Stimulated activated memory B cell treated with anti-CD40 and anti-IgM and Interleukin-4, amounts not matched to agents 10 μg/mL and 1 μg/mL and 100 μg/mL, for 72 hours (primary cell): ENCODE measurements at regions not wholly inside any gene's neighbourhood (a gene's known extent, or its start where the extent isn't known, plus 50 kb on each side); places are given as distances from the start of the nearest gene placed in this dataset.
A peak's percentile ranks its signal among the peaks of the same experiment; 100 is the strongest.

Experiments used
- ATAC-seq: fragments of 150-1000 bp; cut with Tn5 transposase; 2 replicates; pipeline ENCODE4 v1.10.0; 2021
- H3K27ac Mint-ChIP-seq: one replicate; pipeline ENCODE4 v1.8.0; 2022; ENCODE audit warnings: mild to moderate bottlenecking, mixed read lengths
- H3K27me3 Mint-ChIP-seq: one replicate; pipeline ENCODE4 v1.8.0; 2022; ENCODE audit warnings: mixed read lengths
- H3K36me3 Mint-ChIP-seq: one replicate; pipeline ENCODE4 v1.8.0; 2022; ENCODE audit warnings: mixed read lengths
- H3K4me1 Mint-ChIP-seq: one replicate; pipeline ENCODE4 v1.8.0; 2022; ENCODE audit warnings: mixed read lengths
- H3K4me3 Mint-ChIP-seq: one replicate; pipeline ENCODE4 v1.8.0; 2022; ENCODE audit warnings: mild to moderate bottlenecking, moderate library complexity, mixed read lengths
- H3K9me3 Mint-ChIP-seq: one replicate; pipeline ENCODE4 v1.8.0; 2022; ENCODE audit warnings: mixed read lengths

DNA sequence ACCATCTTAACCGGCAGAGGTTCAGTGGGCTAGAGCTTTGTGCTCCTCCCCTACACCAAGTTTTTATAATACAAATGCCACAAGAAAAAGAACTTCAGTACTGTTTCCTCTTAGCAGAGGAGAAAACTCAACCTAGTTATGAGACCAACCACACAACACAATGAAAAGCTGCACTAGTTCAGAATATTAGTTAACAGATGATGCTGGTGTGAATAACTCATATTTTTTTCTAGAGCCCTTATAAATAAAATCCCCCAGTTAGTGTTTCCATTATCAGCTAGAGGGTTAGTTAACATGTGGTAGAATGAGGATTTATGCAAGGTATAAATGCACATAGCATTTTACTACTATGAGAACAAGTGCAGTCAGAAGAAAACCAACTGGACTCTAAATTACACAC lies 61.9 kb upstream of the AMN1 start:
- Mint-ChIP-seq H3K27me3 (no peaks in the 10 kb centered on the region), H3K27ac (no peak overlapping the region), H3K4me3 (no peak overlapping the region), H3K4me1 (peaks cover 6% of the 10 kb centered on the region), H3K36me3 (no peaks in the 10 kb centered on the region), H3K9me3 (no peaks in the 10 kb centered on the region)
- ATAC-seq, result no peak

DNA sequence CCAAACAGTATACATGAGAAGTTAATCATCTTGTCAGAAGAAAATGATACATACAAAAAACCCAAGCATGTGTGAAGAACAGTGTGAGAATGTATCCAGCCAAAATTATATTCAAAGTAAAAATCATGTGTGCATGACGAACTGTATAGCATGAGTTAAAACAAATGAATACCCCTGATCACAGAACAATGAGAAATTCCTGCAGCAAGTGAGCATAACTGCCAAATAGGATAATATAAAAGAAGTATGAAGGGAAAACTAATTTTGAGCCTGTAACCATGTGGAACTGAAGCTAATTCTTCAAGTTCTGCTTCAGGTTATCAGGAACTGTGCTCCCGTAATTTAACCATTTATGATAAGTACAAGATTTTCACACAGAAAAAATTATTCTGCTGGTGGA lies 56.5 kb upstream of the AMN1 start:
- H3K27me3 Mint-ChIP-seq, result no peaks in the 10 kb centered on the region
- peaks cover 5% of the 10 kb centered on the region for H3K36me3 Mint-ChIP-seq
- peaks cover 8% of the 10 kb centered on the region for H3K4me1 Mint-ChIP-seq

DNA sequence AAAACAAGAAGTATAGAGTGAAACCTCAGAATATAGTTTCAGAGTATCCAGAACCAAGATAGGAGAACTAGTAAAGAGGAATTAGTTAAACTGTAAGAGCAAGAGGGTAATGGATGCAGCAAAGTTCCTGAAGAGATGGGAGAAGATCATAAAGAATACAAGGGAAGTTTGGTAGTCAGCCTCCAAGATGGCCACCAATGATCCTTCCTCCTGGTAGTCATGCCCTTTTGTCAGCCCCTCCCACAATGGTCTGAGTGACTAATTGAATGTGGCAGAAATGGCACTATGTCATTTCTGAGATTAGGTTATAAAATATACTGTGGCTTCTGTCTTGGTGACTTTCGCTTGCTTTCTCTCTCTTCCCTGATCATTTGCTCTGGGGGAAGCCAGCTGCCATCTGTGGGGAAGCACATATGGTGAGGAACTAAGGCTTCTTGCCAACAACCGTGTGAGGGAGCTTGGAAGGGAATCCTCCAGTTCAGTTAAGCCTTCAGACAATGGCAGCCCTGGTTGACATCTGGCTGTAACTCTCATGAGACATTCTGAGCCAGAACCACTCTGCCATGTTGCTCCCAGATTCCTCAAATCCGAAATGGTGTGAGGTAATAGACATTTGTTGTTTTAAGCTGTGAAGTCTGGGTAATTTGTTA lies 55.3 kb upstream of the AMN1 start:
- Mint-ChIP-seq H3K27ac (no peak overlapping the region), H3K27me3 (no peaks in the 10 kb centered on the region), H3K4me3 (no peak overlapping the region), H3K4me1 (peaks cover 11% of the 10 kb centered on the region), H3K36me3 (peaks cover 5% of the 10 kb centered on the region), H3K9me3 (peaks cover 4% of the 10 kb centered on the region)
- no peak for ATAC-seq

More for the DNA sequence above, 56.5 kb upstream of the AMN1 start:
- Mint-ChIP-seq H3K9me3 (peaks cover 4% of the 10 kb centered on the region), H3K4me3 (no peak overlapping the region), H3K27ac (no peak overlapping the region)
- no peak for ATAC-seq

DNA sequence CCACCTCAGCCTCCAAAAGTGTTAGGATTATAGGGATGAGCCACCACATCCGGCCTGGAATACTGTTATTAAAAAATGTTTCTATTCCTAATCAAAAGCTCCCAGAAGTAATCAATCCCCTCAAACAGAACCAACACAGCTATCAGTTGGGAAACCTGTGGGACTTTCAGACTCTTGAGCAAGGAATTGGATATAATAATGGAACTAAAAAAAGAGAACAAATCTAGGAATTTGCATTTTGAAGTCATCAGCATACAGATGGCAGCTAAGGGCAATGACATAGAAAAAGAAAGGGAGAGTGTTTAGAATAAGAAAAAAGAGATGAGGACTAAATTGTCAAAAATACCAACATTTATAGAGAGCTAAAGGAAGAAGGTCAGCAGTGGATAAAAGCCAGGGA lies 54.7 kb upstream of the AMN1 start:
- no peak overlapping the region for H3K4me3 Mint-ChIP-seq
- no peak for ATAC-seq
- no peak overlapping the region for H3K27ac Mint-ChIP-seq
- H3K9me3 Mint-ChIP-seq, result peaks cover 4% of the 10 kb centered on the region
- H3K4me1 Mint-ChIP-seq, result peaks cover 16% of the 10 kb centered on the region
- H3K27me3 Mint-ChIP-seq, result no peaks in the 10 kb centered on the region
- H3K36me3 Mint-ChIP-seq, result peaks cover 5% of the 10 kb centered on the region

DNA sequence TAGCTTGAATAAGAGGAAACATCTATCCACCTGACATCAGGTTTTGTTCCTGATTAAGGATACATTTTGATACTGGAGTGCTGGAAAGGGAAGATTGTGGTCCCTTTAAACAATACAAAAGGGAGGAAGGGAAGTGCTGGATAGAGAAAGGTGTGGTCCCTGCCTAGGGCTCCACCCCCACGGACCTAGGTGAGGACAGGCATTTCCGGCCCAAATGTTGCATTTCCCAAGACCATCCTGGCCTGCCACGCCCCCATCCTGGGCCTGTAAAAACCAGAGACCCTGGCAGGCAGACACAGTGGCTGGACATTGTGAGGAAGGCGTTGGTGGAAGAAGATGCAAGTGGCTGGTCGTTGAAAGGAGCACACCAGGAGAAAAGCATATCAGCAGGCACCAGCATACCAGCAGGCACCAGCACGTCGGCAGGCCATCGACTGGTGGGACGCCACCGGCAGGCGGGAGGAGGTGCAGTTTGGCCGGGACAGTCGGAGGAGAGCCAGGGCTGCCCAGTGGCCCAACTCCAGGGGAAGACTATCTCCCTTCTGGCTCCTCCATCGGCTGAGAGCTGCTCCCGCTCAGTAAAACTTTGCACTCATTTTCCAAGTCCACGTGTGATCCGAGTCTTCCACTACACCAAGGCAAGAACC lies 53.2 kb upstream of the AMN1 start:
- Mint-ChIP-seq H3K4me3 (no peak overlapping the region), H3K4me1 (peaks cover 16% of the 10 kb centered on the region), H3K9me3 (peaks cover 4% of the 10 kb centered on the region), H3K27ac (no peak overlapping the region), H3K27me3 (no peaks in the 10 kb centered on the region), H3K36me3 (peaks cover 5% of the 10 kb centered on the region)
- no peak for ATAC-seq

DNA sequence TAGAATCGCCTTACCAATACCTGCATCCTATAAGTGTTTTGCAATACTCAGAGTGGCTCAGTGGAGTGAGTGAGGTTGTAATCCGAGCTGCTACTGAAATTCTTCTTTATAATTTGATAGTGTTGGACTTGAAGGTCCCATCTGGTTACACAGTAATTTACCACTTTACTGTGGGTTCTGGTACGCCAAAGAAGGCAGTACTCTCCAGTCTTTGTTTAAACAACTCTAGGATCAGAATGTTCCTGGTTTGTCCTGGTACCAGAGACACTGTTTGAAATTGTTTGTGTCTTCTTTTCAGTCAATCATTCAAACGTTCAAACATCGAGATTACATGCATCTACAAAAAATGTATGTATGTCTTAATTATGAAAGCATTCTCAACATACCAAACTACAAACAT lies 51.3 kb upstream of the AMN1 start:
- no peak for ATAC-seq
- Mint-ChIP-seq H3K36me3 (peaks cover 5% of the 10 kb centered on the region), H3K9me3 (peaks cover 4% of the 10 kb centered on the region), H3K4me3 (no peak overlapping the region), H3K4me1 (peaks cover 16% of the 10 kb centered on the region), H3K27ac (peak overlapping the region; percentile 61), H3K27me3 (no peaks in the 10 kb centered on the region)

DNA sequence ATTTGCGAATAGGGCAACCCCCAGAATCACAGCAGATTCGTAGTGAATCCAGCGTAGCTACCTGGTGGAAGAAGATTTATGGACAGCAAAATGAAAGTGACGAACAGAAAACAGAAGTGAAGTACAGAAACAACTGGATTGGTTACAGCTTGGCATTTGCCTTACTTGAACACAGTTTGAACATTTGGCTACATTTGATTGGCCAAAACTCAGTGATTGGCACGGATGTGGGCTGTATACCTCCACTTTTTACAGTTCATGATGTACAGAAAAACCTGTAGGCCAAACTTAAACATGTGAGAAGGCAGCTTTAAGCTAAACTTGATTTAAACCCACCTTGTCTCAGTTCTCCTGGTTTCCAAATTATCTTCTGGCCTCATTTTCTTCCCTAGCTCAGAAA lies 49.9 kb upstream of the AMN1 start:
- Mint-ChIP-seq H3K9me3 (peaks cover 2% of the 10 kb centered on the region), H3K4me1 (peaks cover 20% of the 10 kb centered on the region), H3K27ac (peak overlapping the region; percentile 61), H3K27me3 (no peaks in the 10 kb centered on the region), H3K4me3 (no peak overlapping the region), H3K36me3 (peaks cover 3% of the 10 kb centered on the region)
- no peak for ATAC-seq
